ENCODE measurements at regions not wholly inside any gene's neighbourhood (a gene's known extent, or its start where the extent isn't known, plus 50 kb on each side); places are given as distances from the start of the nearest gene placed in this dataset.

GRCh38 chr3:193832833-193833413 lies 239.9 kb downstream of the OPA1 start:
- TF ChIP-seq CTCF (tag by site-specific recombination; IDR thresholded peaks at IDR 0.05) (no peak), ZNF449 (tag by site-specific recombination; IDR thresholded peaks at IDR 0.05) (no peak), ZSCAN5A (tag by site-specific recombination; IDR thresholded peaks at IDR 0.05) (no peak)

All from HEK293 (cell line).